Kidney capillary endothelial cell (primary cell): ENCODE measurements at regions not wholly inside any gene's neighbourhood (a gene's known extent, or its start where the extent isn't known, plus 50 kb on each side); places are given as distances from the start of the nearest gene placed in this dataset.

ENCODE experiments used
- DNase-seq: peaks from one replicate; pipeline ENCODE4 v3.0.0-alpha.2; 2018; ENCODE audit warnings: low spot score

DNA sequence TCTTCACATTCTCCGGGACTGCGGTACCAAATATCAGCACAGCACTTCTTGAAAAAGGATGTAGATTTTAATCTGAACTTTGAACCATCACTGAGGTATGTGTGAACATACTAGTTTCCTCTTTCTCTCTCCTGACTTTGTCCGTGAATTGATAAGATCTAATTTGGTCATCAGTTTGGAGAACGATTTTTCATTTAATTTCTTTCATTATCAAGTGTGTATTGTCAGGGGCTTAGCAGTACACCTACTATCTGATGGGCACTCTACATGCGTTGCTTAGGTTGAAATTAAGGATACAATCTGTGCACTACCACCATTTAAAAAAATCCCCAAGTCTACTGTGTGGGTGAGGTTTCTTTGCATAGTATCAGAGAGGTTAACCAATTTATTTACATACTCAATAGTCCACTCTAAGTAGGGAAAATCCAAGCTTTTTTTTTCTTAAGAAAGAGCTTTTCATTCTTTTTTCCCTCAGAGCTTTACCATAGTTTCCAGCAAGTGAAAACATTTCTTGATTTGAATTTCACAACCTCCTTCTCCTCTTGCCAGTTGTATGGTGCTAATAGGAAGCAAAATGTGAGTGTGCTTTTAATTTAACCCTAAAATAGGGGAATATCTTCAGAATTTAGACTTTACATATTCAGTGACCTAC, 105.4 kb upstream of the ESR1 start:
- no peak for DNase-seq

GRCh38 chr6:151702851-151703658, 104.4 kb upstream of the ESR1 start:
- DNase-seq: no peak

GRCh38 chr6:151704383-151704782, 103.1 kb upstream of the ESR1 start:
- DNase-seq: no peak

- DNase-seq: no peak
Observed at GRCh38 chr6:151705993-151706733, 101.3 kb upstream of the ESR1 start.

DNA sequence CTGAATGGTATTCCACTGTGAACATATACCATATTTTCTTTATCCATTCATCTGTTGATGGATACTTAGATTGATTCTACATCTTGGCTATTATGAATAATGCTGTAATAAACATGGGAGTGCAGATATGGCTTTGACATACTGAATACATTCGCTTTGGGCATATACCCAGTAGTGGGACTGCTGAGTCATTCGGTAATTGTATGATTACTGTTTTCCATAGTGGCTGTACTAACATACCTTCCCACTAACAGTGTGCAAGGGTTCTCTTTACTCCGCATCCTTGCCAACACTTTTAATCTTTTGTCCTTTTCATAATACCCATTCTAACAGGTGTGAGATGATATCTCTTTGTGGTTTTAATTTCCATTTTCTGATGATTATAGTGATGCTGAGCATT, 98.2 kb upstream of the ESR1 start:
- DNase-seq: no peak

GRCh38 chr6:151716526-151716932, 91.0 kb upstream of the ESR1 start:
- peak; percentile 30 for DNase-seq

GRCh38 chr6:151719070-151719469, 88.4 kb upstream of the ESR1 start:
- no peak for DNase-seq

GRCh38 chr6:151721146-151721545, 86.3 kb upstream of the ESR1 start:
- no peak for DNase-seq

DNA sequence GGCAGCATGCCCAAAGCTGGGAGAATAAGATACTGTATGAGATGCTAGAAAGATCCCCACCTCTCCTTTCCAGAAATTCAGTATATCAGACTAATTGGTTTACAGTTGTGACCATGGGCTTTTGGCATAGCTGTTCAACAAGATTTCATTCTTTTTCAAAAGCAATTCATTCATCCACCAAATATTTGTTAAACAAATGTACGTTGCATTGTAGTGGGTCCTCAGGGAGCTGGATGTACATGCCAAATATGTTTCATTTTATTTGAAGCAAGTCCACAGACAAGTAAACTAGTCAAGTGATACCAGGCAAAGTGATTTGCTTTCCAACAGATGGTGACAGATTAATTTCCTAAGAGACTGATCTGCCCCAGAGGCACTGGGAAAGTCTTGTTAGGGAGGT, 85.8 kb upstream of the ESR1 start:
- DNase-seq: no peak

- no peak for DNase-seq
Observed at GRCh38 chr6:151722342-151722741, 85.1 kb upstream of the ESR1 start.

DNA sequence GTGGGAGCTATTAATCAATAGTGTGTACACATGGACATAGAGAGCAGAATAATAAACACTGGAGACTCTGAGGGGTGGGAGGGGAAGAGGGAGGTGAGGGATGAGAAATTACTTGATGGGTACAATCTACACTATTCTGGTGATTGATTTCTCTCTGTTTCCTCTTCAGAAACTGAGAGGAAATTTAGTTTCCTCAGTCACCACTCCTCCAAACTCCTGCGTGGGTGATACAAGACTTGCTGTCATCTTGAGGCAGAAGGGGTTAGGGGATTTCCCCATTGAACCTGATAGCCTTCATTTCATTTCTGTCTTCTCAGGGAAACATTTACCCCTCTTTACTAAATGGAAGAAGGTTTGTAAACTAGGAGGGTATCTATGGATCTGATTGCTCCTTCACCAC, 84.3 kb upstream of the ESR1 start:
- DNase-seq: no peak

DNA sequence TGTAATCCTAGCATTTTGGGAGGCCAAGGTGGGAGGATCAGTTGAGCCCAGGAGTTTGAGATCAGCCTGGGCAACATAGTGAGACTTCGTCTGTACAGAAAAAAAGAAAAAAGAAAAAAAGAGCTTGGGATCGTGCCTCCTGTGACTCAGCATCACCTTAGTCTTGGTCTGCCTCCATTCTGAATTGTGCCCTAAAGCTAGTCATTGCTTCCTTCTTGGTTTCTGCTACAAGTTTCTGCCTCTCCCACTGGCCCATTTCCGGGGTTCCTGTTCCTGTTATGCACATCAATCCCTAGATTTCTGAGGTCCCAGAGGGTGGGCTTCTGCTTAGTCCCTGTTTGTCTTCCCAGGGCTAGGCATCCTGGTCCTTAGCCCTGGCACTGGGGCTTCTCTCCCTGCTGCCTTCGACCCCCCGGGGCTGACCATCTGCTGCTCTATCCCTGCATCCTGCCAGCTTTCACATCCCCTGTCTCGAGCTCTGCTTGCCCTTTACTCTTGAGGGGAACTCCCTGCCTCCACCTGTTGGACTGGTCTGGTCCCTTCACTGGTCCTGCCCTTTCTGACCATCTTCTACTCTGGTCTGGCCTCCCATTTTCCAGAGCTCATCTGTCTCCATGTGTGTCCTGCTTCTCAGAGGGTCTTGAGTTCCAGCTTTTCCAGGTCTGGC, 77.5 kb upstream of the ESR1 start:
- no peak for DNase-seq

DNA sequence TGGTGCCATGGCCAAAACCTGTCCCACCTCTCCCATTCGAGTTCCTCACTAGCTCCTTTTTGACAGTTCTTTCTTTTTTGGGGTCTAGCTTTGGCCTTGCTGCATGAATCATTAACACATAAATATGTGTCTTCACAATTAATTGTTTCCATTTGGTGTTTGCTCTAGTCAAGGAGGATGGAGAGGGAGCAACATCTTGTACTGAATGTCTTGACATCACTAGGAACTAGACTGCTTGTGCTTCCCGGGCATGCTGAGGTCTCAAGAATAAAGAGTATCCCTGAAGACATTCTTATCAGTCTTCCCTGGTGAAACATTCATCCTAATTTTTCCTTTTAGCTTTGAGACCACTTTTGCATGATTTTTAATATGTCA, 77.0 kb upstream of the ESR1 start:
- DNase-seq: no peak

DNA sequence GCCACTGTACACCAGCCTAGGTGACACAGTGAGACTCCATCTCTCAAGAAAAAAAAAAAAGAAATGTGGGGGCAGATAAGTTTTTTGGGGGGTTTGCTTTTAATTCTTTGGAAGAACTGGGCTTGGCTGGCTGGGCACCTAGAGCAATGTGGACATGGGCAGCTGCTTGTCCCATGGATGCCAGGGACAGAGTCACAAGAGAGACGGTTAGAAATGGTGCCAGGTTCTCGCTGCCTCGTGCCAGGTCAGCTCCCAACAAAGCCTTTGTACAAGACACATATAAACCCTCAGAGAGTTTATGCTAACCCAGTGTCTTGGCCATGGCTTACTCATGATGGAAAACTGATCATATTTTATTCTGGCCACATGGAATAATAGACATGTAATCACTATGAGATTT, 76.2 kb upstream of the ESR1 start:
- no peak for DNase-seq

DNA sequence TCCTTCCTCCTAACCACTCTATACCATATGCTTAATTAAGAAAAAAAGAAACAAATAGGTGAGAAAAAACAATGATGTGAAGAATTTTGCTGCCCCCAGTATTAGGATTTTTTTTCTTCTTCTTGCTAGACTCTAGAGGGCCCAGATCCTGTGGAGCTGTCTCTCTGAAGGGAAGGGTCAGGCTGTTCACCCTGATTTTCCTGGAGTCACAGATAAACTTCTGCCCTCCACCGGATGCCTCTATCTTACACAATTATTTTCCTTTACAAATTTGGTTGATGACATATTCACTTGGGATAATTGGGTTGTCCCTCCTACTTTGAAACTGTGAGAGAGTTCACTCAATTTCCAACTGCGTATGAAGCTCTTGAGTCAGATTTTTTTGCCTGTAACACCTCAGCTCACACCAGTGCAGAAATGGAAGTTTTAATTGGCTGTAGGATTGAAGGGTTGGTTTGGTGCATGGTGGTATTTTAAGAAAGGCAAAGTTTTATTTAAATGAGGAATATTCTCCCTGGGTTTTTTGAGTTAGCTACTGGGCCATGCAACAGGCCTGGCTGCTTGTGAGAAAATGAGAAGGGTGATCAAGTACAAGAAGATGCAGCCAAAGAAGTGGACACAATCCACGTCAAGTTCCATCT, 73.7 kb upstream of the ESR1 start:
- no peak for DNase-seq

GRCh38 chr6:151738267-151738666, 69.2 kb upstream of the ESR1 start:
- no peak for DNase-seq

GRCh38 chr6:151738960-151739359, 68.5 kb upstream of the ESR1 start:
- DNase-seq: no peak

DNA sequence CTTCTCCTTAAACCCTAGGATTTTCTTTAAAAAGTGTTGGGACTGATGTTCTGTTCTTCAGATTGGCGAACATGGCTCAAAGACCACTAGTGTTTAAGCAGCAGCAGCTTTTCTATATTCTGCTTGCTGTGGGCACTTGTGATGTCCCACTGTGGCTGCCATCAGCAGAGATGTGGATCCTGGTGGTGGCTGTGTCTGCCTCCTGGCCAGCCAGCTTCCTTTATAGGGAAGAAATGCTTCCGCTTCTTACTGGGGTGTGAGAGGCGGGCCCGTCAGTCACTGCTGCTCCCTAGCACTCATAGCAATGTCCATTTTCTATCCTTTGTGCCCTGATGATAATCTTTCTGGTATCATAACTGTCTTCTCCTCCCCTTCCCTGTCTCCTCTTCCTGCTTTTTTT, 66.7 kb upstream of the ESR1 start:
- no peak for DNase-seq

DNA sequence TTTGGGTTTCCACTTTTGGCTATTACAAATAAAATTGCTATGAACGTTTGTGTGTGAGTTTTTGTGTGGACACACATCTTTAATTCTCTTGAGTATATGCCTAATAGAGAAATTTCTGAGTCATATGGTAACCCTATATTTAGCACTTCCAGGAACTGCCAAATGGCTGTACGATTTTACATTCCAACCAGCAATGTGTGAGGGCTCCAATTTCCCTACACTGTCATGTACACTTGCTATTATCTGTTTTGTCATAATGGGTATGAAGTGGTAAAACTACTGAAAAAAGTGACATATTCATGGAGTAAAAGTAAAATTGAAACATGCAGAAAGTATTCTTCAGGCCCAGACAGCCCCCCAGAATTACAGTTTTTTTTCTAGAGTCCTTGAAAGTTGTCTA, 59.6 kb upstream of the ESR1 start:
- DNase-seq: no peak

- no peak for DNase-seq
Observed at GRCh38 chr6:151749341-151749740, 58.1 kb upstream of the ESR1 start.

DNA sequence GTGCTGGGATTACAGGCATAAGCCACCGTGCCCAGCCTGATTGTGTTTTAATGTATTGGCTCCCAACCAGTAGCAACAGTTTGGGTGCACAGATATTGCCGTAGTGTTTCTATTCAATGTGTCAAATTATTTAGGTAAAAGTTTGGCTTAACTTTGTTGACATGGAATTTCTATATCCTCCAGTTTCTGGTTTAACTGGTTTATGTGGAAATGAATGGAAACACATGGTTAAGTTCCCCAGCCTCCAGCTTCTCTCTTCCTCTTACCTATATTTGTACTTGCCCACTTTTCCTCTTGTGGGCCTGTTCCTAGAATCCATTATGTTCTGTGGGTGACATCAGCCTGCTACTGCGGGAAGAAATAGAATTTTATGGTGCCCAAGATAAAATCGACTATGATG, 53.9 kb upstream of the ESR1 start:
- no peak for DNase-seq

DNA sequence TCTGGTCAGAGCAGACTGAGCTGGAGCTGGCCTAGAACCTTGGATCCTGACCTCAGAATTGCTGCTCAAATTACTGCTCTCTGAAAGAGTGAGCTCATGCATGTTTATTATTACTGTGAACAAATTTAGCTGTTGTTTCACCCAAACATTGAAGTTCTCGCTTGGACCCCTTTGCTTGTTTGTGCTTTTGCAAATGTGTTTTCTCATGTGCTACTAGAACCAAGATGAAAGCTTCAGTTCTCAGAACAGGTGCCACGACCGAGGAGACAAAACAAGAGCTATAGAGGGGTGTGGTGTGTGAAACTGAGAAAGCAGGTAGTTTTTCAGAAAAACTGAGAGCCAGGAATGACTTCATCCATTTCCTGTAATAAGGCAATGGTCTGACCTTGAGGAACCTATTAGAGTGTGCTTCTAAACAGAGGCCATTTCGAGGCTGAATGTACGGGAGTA, 50.0 kb upstream of the ESR1 start:
- no peak for DNase-seq
